Stimulated activated CD4-positive, alpha-beta T cell treated with anti-CD3 and anti-CD28 coated beads, Interleukin-4, amount 100 ng/mL, for 48 hours (primary cell): ENCODE measurements at regions not wholly inside any gene's neighbourhood (a gene's known extent, or its start where the extent isn't known, plus 50 kb on each side); places are given as distances from the start of the nearest gene placed in this dataset.
"Not testable (repeated sequence)": the region's sequence is repeated elsewhere in the genome, so short reads cannot be mapped to it uniquely, and the experiment has no call there.

Experiments used
- DNase-seq, 2 donors: peaks; one replicate each; pipeline ENCODE4 v3.0.0-alpha.2; 2020; ENCODE audit warnings: low read depth in 2 of 2

GRCh38 chr4:79559398-79559797 is 151.4 kb upstream of the GK2 start:
- DNase-seq = not testable (repeated sequence)

- no peak for DNase-seq
Measured at GRCh38 chr4:79552311-79552710, 144.3 kb upstream of the GK2 start.

- DNase-seq = no peak
Measured at GRCh38 chr4:79551555-79551954, 143.5 kb upstream of the GK2 start.

GRCh38 chr4:79547851-79548250 is 139.8 kb upstream of the GK2 start:
- no peak for DNase-seq

GRCh38 chr4:79545292-79545691 is 137.3 kb upstream of the GK2 start:
- not testable (repeated sequence) for DNase-seq

- no peak for DNase-seq
Measured at GRCh38 chr4:79540143-79540542, 132.1 kb upstream of the GK2 start.

GRCh38 chr4:79535516-79535915 is 127.5 kb upstream of the GK2 start:
- no peak for DNase-seq

GRCh38 chr4:79528241-79528706 is 120.2 kb upstream of the GK2 start:
- no peak for DNase-seq

GRCh38 chr4:79526641-79527565 is 118.9 kb upstream of the GK2 start:
- no peak for DNase-seq

GRCh38 chr4:79516114-79516513 is 108.1 kb upstream of the GK2 start:
- DNase-seq = no peak

- DNase-seq = no peak
Measured at GRCh38 chr4:79514621-79515329, 106.7 kb upstream of the GK2 start.

- no peak for DNase-seq
Measured at GRCh38 chr4:79513576-79513975, 105.5 kb upstream of the GK2 start.

GRCh38 chr4:79512363-79512762 is 104.3 kb upstream of the GK2 start:
- DNase-seq = no peak

- DNase-seq = no peak
Measured at GRCh38 chr4:79502081-79502480, 94.1 kb upstream of the GK2 start.

- no peak for DNase-seq
Measured at GRCh38 chr4:79498282-79498681, 90.3 kb upstream of the GK2 start.

- no peak for DNase-seq
Measured at GRCh38 chr4:79497001-79497400, 89.0 kb upstream of the GK2 start.

- DNase-seq = no peak
Measured at GRCh38 chr4:79495447-79495846, 87.4 kb upstream of the GK2 start.

- DNase-seq = no peak
Measured at GRCh38 chr4:79492148-79492547, 84.1 kb upstream of the GK2 start.

- no peak for DNase-seq
Measured at GRCh38 chr4:79489506-79489905, 81.5 kb upstream of the GK2 start.

GRCh38 chr4:79476196-79476595 is 68.2 kb upstream of the GK2 start:
- DNase-seq = no peak

GRCh38 chr4:79473439-79473724 is 65.4 kb upstream of the GK2 start:
- no peak for DNase-seq

GRCh38 chr4:79472693-79473438 is 64.8 kb upstream of the GK2 start:
- no peak for DNase-seq
